Globus pallidus (tissue), 1 donor: ENCODE measurements at regions not wholly inside any gene's neighbourhood (a gene's known extent, or its start where the extent isn't known, plus 50 kb on each side); places are given as distances from the start of the nearest gene placed in this dataset.
"Not testable (repeated sequence)": the region's sequence is repeated elsewhere in the genome, so short reads cannot be mapped to it uniquely, and the experiment has no call there.

ENCODE experiments used
- DNase-seq: peaks from one replicate; pipeline ENCODE4 v3.0.0-alpha.2; 2015; ENCODE audit warnings: low spot score

DNA sequence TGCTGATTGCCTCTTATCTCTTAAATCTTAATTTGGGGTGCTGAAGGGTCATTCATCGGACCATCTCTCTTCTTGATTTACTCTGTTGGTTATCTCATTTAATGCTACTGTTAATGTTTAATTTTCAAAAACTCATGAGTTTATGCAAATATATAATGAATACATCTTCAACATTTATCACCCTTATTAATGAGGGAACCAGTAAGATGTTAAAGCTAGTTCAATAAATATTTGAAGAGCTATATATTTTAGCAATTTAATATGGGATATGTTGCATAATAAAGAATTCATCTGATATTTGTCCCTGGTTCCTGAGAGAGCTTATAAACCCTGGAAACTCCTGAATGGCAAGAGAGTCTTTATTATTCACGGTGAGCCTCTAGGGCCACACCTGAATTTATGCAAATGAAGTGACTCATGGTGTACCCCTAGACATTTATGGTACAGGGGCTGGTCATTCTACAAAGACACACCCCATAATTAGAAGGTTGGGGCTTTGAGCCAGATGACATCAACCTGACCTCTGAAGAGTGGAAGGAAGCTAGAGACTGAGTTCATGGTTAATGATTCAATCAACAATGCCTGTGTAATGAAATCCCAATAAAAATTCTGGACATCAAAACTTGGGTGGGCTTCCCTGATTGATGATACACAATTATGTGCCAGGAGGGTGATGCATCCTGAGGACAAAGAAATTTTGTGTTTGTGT, 339.5 kb upstream of the ZNF608 start:
- no peak for DNase-seq

DNA sequence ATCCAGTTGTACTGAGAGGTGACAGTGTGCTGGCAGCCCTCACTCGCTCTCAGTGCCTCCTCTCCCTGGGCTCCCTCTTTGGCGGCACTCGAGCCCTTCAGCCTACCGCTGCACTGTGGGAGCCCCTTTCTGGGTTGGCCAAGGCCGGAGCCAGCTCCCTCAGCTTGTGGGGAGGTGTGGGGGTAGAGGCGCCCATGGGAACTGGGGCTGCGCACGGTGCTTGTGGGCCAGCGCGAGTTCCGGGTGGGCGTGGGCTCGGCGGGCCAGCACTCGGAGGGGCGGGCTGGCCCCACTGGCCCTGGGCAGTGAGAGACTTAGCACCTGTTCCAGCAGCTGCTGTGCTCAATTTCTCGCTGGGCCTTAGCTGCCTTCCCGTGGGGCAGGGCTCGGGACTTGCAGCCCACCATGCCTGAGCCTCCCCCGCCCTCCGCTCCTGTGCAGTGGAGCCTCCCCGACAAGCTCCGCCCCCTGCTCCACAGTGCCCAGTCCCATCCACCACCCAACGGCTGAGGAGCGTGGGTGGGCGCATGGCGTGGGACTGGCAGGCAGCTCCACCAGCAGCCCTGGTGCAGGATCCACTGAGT, 342.2 kb upstream of the ZNF608 start:
- DNase-seq, result no peak

DNA sequence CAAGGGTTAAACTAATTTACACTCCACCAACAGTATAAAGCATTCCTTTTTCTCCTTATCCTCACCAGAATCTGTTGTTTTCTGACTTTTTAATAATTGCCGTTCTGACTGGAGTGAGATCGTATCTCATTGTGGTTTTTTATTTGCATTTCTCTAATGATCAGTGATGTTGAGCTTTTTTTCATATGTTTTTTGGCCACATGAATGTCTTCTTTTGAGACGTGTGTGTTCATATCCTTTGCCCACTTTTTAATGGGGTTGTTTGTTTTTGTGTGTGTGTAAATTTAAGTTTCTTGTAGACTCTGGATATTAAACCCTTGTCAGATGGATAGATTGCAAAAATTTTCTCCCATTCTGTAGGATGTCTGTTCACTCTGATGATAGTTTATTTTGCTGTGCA, 345.7 kb upstream of the ZNF608 start:
- DNase-seq, result not testable (repeated sequence)

DNA sequence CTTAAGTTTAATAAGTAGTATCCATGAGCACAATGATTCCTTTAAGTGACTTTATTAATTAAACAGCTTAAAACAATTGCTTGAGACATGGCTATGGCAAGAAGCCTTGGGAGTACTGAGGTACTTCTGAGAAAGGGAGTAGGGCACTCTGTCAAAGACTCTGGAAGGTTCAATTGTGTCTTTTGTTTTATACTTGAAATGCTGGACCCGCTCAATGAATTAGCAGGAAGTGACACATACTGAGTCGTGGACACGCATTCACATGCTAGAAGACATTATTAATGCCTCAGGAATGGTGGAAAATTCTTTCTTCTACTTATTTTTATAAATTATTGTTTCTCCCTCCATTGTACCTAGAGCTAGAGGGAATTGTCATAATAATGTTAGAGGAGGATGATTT, 347.3 kb upstream of the ZNF608 start:
- DNase-seq, result peak; percentile 2

DNA sequence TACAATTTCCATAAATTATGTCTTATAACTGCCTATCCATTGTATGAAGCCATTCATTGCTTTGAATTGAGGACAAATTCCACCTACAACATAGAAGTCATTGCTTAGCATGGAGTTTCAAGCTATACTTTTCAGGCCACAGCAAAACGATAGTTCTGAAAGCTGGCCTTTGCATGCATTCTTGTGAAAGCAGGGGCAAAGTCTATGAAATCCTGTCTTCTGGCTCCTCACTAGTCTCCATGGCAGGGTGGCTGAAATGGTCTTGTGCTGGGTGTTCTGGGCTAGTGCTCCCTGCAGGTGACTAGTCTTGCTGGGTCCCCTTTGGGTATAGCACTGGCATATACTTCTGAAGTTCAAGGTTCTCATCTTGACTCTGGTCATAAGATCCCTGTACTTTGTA, 353.9 kb upstream of the ZNF608 start:
- no peak for DNase-seq

DNA sequence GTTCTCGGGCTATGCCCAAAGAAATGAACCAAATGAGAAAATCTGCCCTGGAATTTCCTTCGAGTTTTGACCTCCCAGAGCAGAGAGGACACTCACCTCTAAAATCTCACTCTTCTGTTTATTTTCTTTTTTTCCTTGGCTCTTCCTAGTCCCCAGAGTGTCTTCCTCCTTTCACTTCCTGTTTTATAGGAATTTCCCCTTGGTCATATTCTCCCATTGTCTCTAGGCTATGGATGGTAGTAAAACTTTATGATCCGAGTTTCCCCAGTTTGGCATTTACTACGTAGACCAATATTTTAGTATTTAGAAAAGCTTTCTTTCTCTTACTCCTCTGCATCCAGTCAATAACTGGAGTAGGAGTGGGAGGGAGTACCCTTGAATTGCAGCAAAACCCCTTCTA, 354.5 kb upstream of the ZNF608 start:
- DNase-seq, result no peak

DNA sequence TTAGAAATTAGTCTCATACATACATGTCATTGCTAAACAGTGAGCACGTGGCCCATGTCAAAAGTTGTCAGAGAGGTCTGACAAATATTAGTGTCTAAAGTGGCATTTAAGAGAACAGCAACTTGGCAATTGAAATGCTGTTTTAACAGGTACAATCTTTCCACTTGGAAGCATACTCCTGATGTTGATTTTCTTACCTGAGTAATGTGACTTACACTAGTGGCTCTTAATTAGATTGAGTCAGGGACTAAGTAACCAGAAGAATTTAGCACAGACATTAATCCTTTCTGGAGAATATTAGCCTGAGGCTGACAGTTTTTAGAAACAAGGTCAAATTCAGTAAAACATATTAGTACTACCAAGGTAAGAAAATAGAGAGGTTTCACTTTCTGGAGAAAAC, 357.0 kb upstream of the ZNF608 start:
- DNase-seq, result no peak

DNA sequence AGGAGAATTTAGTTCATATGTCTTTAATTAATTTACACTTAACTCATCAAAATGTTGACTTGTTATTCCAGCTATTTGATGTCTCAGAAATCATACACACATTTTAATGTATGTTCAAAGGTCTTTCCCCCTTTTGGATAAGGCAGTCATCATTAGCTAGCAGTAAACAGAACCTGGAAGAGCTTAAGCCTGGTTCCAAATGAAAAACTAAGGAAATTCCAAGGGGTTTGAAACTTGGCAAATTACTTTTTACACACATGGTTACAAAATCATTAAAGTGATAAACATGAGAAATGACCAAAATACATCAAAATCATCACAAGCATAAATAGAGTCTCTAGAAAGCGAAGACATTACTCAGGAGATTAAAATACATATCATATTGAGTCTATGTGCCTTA, 359.8 kb upstream of the ZNF608 start:
- DNase-seq, result no peak

DNA sequence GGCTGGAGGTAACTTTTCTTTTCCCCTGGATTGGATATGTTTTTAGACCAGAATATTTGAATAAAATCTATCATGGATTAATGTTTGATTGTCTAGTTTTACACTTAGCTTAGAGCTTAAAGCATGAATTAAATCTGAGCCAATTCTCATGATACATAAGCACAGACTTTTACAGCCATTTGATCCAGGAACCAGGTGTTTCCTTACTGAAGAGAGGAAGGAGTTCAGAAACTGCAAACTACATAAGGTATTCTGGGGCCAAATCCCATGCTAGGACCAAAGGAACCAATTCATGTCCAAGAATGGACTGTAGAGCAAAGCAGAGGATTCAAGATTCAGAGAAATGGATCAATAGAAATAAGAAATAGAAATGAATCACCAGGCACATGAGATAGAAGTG, 360.4 kb upstream of the ZNF608 start:
- DNase-seq, result no peak

DNA sequence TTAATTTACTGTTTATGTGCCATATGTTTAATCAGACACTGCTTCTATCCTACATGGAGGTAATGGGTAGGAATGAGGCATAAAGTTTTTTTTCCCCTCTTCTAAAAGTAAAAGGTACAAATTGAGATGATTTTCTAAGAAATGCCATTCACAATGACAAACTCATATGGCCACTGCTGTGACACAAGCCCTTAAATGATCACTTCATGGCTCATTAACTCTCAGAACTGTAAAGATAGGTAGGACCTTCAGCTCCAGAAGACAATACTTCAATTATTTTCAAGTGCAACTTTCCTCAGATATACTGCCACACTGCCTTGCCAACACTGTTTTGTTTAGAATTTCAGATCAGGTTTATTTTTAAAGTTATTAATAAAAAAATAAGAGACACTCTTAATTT, 362.9 kb upstream of the ZNF608 start:
- DNase-seq, result no peak

DNA sequence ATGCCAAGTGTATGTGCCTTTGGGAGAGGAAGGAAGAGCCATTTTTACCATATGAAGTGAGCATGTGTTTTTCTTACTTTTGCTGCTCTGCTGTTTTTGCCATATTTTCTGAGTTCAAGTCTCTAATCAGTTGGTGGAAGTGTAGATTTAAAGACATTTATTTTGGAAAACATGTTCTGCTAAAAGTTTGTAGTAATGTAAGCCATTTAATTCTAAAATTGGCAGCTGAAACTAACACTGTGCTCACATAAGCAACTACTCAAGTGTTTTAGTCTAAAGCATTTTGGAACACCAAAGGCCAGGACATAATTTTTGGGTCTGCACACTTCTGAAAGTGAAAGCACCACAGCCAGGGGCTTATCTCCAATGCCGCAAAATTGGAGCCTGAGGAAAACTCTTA, 363.4 kb upstream of the ZNF608 start:
- no peak for DNase-seq

DNA sequence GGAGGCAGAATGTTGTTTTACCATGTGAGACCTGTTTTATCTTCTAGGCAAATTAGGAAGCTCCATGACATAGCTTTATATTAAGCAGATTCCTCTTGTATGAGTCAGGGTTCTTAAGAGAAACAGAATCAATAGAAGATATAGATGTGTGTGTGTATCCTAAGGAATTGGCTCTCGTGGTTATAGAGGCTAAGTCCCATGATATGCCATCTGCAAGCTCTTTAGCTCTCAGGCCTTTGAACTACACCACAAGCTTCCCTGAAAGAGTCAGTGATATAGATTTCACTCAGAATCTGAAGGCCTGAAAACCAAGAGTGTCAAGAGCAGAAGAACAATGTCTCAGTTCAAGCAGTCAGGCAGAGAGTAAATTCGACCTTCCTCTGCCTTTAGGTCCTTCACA, 365.8 kb upstream of the ZNF608 start:
- DNase-seq, result no peak

DNA sequence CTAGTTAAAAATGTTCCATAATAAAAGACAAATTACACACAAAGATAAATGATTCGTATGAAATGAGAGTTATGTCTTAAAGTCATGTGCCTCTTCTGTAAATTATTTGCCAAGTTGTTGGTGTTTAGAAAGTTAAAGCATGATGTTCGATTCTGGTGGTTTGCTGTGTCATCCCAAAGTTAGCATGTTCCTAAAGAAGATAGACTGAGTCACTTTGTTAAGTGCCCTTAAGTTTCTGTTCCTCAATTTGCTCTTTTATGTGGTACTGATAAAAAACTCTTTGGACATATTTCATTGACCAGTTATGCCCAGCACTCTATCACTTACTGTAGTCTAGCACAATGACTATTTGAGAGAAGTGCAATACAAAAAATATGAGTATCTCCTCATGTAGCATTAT, 366.9 kb upstream of the ZNF608 start:
- no peak for DNase-seq

DNA sequence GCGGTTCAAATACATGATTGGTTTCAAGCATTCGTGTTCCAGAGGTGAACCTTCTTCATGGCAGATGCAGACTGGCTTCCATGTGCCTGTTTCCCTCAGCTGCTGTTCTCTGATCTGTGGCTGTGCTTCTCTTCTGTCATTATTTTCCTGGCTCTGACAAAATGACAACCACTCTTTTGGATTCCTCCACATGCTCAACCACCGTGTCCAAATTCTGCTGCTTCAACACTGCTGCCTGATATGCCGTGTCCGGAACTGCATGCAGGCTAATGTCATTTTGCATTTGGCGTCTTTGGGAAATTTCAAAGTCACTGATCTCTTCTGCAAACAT, 368.7 kb upstream of the ZNF608 start:
- DNase-seq, result no peak

DNA sequence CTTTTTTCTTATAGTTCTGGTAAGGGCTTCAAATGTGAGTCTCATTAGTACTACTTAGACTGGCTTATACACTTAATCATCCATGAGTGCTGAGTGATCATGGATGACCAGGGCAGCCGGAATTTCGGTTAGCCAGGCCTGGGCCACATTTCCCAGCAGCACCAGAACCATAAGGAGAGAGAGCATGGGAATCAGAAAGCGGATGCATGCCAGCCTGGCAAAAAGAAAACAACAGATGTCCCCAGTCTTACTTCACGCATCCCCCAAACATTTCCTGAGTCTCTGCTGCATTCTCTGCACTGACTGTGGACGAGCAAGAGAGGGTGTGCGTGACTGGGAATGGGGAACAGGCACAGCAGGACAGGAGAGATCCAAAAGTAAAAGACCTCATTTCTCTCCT, 371.1 kb upstream of the ZNF608 start:
- no peak for DNase-seq

DNA sequence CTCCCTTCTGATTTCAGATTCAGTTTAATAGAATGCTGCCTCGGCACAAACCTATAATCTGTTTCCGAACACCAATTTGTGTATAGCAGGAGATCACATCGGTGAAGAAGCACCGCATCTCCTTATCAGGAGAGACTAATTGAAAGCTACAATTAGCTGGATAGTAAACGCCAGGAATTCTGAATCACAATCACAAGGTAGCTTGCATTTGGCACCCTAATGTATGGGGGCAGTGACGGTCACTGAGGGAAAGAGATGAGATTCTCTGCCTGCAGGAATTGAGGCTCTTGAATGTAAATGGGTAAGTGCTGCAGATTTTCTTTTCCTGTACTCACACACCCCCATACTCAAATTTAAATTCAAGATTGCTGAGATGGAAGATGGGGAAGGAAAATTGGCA, 373.6 kb upstream of the ZNF608 start:
- DNase-seq, result no peak

DNA sequence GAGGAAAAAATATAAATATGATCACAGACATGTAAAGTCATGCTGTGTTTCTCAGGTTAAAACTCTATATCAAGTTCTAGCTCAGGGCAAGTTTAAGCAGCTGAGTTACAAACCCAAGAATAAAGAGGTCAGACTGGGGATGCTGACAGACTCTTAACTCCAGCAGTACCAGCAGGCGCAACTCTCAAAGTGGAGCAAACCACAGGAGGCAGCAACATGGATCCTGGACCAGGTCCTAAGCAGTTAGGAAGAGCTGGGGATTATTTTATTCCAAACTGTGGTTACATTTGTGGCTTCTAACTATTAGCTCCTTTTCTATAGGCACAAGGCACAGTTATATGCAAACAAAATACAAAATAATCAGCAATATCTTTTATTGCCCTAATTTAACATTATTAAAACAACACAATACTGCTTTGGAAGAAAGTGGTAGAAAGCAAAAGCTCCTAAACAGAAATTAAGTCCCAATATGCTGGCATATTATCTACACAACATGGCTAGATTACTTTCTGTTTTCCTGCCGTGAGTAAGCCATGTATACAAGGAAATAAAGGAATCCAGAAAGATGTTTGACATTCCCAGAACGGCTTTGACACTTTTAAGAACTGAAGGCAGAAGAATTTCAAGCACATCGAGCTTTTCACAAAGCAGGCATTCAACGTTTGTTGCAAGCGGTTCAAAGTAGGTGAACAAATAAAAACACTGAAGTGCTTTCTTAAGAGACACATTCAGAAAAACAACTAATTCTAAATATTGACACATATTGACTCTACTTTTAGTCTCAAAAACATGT, 378.8 kb upstream of the ZNF608 start:
- DNase-seq, result no peak

DNA sequence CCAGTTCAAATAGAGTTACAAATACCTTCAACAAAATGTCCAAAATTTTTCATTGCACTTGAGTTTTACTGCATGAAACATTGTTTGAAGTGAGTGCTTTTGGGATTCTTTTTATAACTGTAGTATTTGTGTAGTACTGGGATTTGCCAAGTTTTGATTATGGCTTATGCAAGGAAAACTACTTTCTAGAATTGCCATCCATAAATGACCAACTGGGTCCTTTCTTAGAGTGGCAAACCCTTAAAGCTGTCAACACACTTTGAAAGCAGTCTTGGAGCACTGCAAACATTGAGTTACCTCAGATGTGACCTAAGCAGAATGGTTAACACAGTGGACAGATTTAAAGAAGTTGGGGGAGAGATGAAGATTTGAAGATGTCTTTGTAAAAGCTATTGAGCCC, 379.6 kb upstream of the ZNF608 start:
- no peak for DNase-seq

DNA sequence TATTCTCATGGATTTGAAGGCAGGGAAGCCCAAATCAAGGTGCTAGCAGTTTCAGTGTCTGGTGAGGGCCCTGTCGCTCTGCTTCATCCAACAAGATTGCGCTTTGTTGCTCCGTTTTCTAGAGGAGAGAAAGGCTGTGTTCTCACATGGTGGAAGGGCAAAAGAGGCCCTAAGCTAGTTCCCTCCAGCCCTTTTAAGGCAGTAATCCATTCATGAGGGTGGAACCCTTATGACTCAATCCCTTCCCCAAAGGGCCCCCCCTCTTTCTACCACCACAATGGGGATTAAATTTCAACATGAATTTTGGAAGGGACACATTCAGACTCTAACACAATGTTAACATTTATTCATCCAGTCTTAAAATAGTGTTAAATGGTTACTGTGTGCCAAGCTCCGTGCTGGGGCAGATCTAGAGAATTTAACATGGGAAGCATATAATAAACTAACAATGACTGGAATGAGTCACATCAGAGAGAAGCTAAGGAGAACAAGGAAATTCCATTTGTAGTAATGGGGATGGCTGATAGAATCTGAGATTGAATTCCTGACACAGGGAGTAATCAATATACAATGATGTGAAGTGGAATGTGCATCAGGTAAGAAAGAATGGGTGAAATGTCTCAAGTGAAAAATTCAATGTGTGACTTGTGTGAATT, 382.8 kb upstream of the ZNF608 start:
- no peak for DNase-seq

DNA sequence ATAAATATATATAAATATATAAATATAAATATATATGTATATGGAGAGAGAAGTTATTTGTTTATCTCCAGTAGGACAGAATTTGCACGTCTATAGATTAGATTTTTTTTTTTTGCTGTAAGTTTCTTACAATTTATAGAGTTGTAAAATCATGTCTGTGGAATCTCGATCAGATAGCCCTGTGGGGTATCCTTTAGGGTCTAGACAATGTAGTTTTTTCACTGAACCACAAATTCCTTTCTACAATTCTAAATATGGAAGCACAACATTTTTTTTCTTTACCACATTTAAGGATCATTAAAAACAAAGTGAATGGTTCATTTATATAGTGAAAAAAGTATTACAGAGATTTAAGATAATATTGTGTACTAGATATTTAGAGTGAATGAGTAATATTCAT, 384.2 kb upstream of the ZNF608 start:
- DNase-seq, result no peak

DNA sequence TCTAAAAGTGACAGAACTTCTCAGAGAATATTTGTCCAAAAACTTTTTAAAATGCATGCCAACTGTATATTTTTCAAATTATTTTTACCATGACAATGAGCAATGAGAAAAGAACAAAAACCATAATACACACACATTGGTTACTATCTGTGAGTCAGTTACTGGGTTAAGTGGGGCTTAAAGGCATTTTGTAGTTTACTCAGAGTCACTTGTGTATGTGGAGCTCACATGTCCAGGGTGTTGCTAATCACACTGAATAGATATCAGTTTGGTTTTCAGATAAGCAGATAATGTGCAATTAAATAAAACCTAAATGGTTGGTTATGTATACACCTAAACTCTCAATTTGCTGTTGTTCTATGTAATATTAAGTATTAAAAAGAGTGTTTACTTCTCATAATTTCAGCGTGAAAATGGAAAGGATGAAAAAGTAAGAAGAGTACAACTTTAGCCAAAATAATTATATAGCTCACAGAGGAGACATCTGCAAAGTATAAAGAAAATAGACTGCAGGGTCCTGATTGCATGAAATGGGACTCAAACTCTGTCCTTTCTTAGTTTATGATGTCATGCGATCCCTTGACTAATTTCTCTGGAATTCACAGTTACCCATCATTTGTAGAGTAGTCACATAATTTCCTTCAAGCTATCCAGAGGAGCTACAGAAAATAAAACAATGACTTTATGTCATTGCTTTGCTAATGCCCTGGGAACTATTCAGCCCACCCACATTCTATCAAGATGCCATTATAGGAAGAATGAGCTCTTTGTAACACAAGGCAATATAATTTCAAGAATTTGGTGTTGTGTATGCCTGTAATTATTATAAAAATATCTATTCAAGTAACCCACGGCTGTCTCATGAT, 388.0 kb upstream of the ZNF608 start:
- no peak for DNase-seq

DNA sequence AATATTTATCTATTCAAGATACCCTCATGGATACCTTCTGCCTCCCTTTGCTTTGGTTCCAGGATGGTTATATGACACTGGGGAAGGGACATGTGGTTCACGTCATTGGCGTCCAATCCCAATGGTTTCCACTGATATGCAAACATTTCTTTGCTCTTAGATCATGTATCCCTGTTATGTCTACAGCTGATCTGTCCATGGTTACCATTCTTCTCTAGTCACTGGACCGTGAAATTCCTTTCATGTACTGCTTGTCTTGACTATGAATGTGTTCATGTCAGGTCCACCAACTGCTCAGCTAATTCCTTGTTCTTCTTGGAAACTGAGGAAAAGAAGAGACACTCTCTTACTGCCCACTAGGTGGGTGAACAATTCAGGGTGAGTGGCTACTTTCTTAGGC, 391.1 kb upstream of the ZNF608 start:
- no peak for DNase-seq
